ENCODE measurements at regions not wholly inside any gene's neighbourhood (a gene's known extent, or its start where the extent isn't known, plus 50 kb on each side); places are given as distances from the start of the nearest gene placed in this dataset.

GRCh38 chr3:88668180-88668579 is 439.2 kb upstream of the EPHA3 start:
- TF ChIP-seq CTCF (IDR thresholded peaks at IDR 0.05; ENCODE audit: insufficient read depth, low read length) (no peak), POLR2AphosphoS5 (IDR thresholded peaks at IDR 0.05; ENCODE audit: low read depth) (no peak), REST (IDR thresholded peaks at IDR 0.05; ENCODE audit: insufficient replicate concordance, low read depth) (no peak), SPI1 (IDR thresholded peaks at IDR 0.05; ENCODE audit: borderline replicate concordance, low read depth) (no peak), GABPA (IDR thresholded peaks at IDR 0.05; ENCODE audit: low read depth) (no peak)
